HEK293 (cell line): ENCODE measurements at regions not wholly inside any gene's neighbourhood (a gene's known extent, or its start where the extent isn't known, plus 50 kb on each side); places are given as distances from the start of the nearest gene placed in this dataset.

Experiments
- CTCF ChIA-PET: fragments of 350-600 bp; formaldehyde crosslinking; extraction: SDS; loops from one replicate; lab custom pipeline; 2021; ENCODE audit warnings: antibody characterized with exemption; lab: Yijun Ruan, JAX
- POLR2A ChIA-PET: fragments of 300-600 bp; formaldehyde crosslinking; extraction: SDS; loops from one replicate; lab custom pipeline; 2020; ENCODE audit warnings: antibody characterized with exemption, inconsistent platforms; lab: Yijun Ruan, JAX
- H3K27ac ChIP-seq: fragments of 200-500 bp; sonication (Bioruptor generic); 2 replicates; pipeline ENCODE4 v1.5.1; 2014; ENCODE audit warnings: low read depth, low read length, control low read depth, inconsistent platforms; ENCODE audit errors: extremely low read depth
- H3K36me3 ChIP-seq, 2 experiments: fragments of 200-500 bp in 1 of 2; sonication (Bioruptor generic) in 1 of 2; 1 replicate in 1 of 2; 2 replicates in 1 of 2; pipeline ENCODE4 v1.5.1; 2014 to 2017; ENCODE audit warnings: inconsistent platforms in 2 of 2, low read length in 2 of 2; ENCODE audit not compliant: control insufficient read depth in 2 of 2, insufficient read depth in 1 of 2
- H3K4me1 ChIP-seq: fragments of 200-500 bp; sonication (Bioruptor generic); 2 replicates; pipeline ENCODE4 v1.5.1; 2014; ENCODE audit warnings: mild to moderate bottlenecking, low read length, inconsistent platforms; ENCODE audit not compliant: control insufficient read depth, insufficient read depth
- H3K4me3 ChIP-seq: 2 replicates; pipeline ENCODE4 v1.5.1; 2011; ENCODE audit warnings: low read depth, mild to moderate bottlenecking, control low read depth, low read length, moderate library complexity
- H3K9me3 ChIP-seq: fragments of 200-500 bp; sonication (Bioruptor generic); 2 replicates; pipeline ENCODE4 v1.5.1; 2014; ENCODE audit warnings: low read depth, low read length, inconsistent platforms; ENCODE audit not compliant: control insufficient read depth, insufficient read depth
- EGR2 ChIP-seq: fragments of 450-650 bp; formaldehyde crosslinking; IDR thresholded peaks from 2 replicates; pipeline ENCODE4 v1.5.1; 2016; ENCODE audit warnings: low read depth, missing biosample characterization, missing genetic modification characterization
- KLF7 ChIP-seq: fragments of 450-650 bp; formaldehyde crosslinking; IDR thresholded peaks from 2 replicates; pipeline ENCODE4 v1.5.1; 2016; ENCODE audit warnings: missing biosample characterization, missing genetic modification characterization, borderline replicate concordance
- REPIN1 ChIP-seq: fragments of 450-650 bp; formaldehyde crosslinking; IDR thresholded peaks from 2 replicates; pipeline ENCODE4 v1.5.1; 2017; ENCODE audit warnings: missing biosample characterization, missing genetic modification characterization, low read depth
- TCF7L2 ChIP-seq: IDR thresholded peaks from 2 replicates; pipeline ENCODE4 v1.6.1; 2011; ENCODE audit warnings: low read depth, mild to moderate bottlenecking, inconsistent platforms, low read length, moderate library complexity, borderline replicate concordance
- ZFP3 ChIP-seq: fragments of 450-650 bp; formaldehyde crosslinking; IDR thresholded peaks from 2 replicates; pipeline ENCODE4 v1.5.1; 2016; ENCODE audit warnings: low read depth, missing biosample characterization, missing genetic modification characterization
- ZFP69B ChIP-seq: fragments of 450-650 bp; formaldehyde crosslinking; IDR thresholded peaks from 2 replicates; pipeline ENCODE4 v1.5.1; 2016; ENCODE audit warnings: missing biosample characterization, missing genetic modification characterization
- ZNF184 ChIP-seq: fragments of 450-650 bp; IDR thresholded peaks from 2 replicates; pipeline ENCODE4 v1.5.1; 2018; ENCODE audit warnings: missing biosample characterization, mild to moderate bottlenecking, missing genetic modification characterization
- ZNF335 ChIP-seq: fragments of 450-650 bp; formaldehyde crosslinking; conservative IDR thresholded peaks from 2 replicates; pipeline ENCODE4 v1.5.1; 2016; ENCODE audit warnings: missing biosample characterization, missing genetic modification characterization
- ZNF354C ChIP-seq: fragments of 450-650 bp; formaldehyde crosslinking; IDR thresholded peaks from 2 replicates; pipeline ENCODE4 v1.5.1; 2016; ENCODE audit warnings: missing biosample characterization, missing genetic modification characterization, low read depth, borderline replicate concordance
- ZNF473 ChIP-seq: fragments of 450-650 bp; formaldehyde crosslinking; IDR thresholded peaks from 2 replicates; pipeline ENCODE4 v1.5.1; 2017; ENCODE audit warnings: missing biosample characterization, missing genetic modification characterization
- ZNF48 ChIP-seq: fragments of 450-650 bp; formaldehyde crosslinking; IDR thresholded peaks from 2 replicates; pipeline ENCODE4 v1.5.1; 2016; ENCODE audit warnings: missing biosample characterization, missing genetic modification characterization
- ZNF549 ChIP-seq: fragments of 450-650 bp; IDR thresholded peaks from 2 replicates; pipeline ENCODE4 v1.5.1; 2018; ENCODE audit warnings: missing biosample characterization, missing genetic modification characterization, mild to moderate bottlenecking, inconsistent platforms, moderate library complexity
- ZNF658 ChIP-seq: fragments of 450-650 bp; formaldehyde crosslinking; IDR thresholded peaks from 2 replicates; pipeline ENCODE4; 2016; ENCODE audit warnings: missing biosample characterization, missing genetic modification characterization
- ZNF747 ChIP-seq: fragments of 450-650 bp; formaldehyde crosslinking; IDR thresholded peaks from 2 replicates; pipeline ENCODE4 v1.5.1; 2016; ENCODE audit warnings: missing biosample characterization, missing genetic modification characterization
- ZNF76 ChIP-seq: fragments of 450-650 bp; formaldehyde crosslinking; IDR thresholded peaks from 2 replicates; pipeline ENCODE4; 2016; ENCODE audit warnings: low read depth, missing biosample characterization, missing genetic modification characterization, borderline replicate concordance
- ZNF777 ChIP-seq: fragments of 450-650 bp; formaldehyde crosslinking; IDR thresholded peaks from 2 replicates; pipeline ENCODE4 v1.5.1; 2017; ENCODE audit warnings: missing biosample characterization, missing genetic modification characterization, borderline replicate concordance
- ZNF837 ChIP-seq: fragments of 450-650 bp; formaldehyde crosslinking; IDR thresholded peaks from 2 replicates; pipeline ENCODE4 v1.5.1; 2016; ENCODE audit warnings: missing biosample characterization, missing genetic modification characterization
- ZSCAN30 ChIP-seq: fragments of 450-650 bp; IDR thresholded peaks from 2 replicates; pipeline ENCODE4 v1.5.1; 2018; ENCODE audit warnings: missing biosample characterization, mild to moderate bottlenecking, missing genetic modification characterization, moderate library complexity
- TF ChIP-seq, protein P1 (sequence below): fragments of 450-650 bp; formaldehyde crosslinking; IDR thresholded peaks from 2 replicates; pipeline ENCODE4 v1.5.1; 2017; ENCODE audit warnings: missing biosample characterization, missing genetic modification characterization
- TF ChIP-seq, protein P2 (sequence below): fragments of 450-650 bp; formaldehyde crosslinking; optimal IDR thresholded peaks from 2 replicates; pipeline ENCODE3; 2016; ENCODE audit warnings: missing biosample characterization, mild to moderate bottlenecking, missing genetic modification characterization
- TF ChIP-seq, protein P3 (sequence below): fragments of 450-650 bp; formaldehyde crosslinking; IDR thresholded peaks from 2 replicates; pipeline ENCODE4 v1.5.1; 2016; ENCODE audit warnings: missing biosample characterization, missing genetic modification characterization
- TF ChIP-seq, protein P4 (sequence below): fragments of 450-650 bp; formaldehyde crosslinking; IDR thresholded peaks from 2 replicates; pipeline ENCODE4 v1.5.1; 2017; ENCODE audit warnings: missing biosample characterization, missing genetic modification characterization
- TF ChIP-seq, protein P5 (sequence below): fragments of 450-650 bp; formaldehyde crosslinking; IDR thresholded peaks from 2 replicates; pipeline ENCODE4 v1.5.1; 2017; ENCODE audit warnings: missing biosample characterization, missing genetic modification characterization
- TF ChIP-seq, protein P6 (sequence below): fragments of 450-650 bp; formaldehyde crosslinking; IDR thresholded peaks from 2 replicates; pipeline ENCODE4 v1.5.1; 2016; ENCODE audit warnings: missing biosample characterization, missing genetic modification characterization

DNA sequence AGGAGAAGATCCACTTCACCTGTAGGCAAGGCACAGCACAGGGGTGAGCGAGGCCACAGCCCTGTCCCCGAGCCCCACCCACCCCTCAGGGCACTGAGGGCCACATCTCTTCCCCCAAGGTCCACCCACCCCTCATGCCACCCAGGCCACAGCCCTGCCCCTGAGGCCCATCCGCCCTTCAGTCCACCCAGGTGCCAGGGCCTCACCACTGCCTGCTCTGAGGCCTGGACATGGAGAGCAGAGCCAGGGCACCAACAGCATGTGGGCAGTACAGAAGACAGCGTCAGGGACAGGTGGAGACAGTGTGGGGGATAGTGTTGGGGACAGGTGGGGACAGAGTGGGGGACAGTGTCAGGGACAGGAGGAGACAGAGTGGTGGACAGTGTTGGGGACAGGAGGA lies 138.3 kb downstream of the TMEM121 start:
- Histone ChIP-seq H3K4me1 (no peaks in the 10 kb centered on the region), H3K4me3 (no peak overlapping the region), H3K27ac (no peak overlapping the region)
- TF ChIP-seq, protein P1, sequence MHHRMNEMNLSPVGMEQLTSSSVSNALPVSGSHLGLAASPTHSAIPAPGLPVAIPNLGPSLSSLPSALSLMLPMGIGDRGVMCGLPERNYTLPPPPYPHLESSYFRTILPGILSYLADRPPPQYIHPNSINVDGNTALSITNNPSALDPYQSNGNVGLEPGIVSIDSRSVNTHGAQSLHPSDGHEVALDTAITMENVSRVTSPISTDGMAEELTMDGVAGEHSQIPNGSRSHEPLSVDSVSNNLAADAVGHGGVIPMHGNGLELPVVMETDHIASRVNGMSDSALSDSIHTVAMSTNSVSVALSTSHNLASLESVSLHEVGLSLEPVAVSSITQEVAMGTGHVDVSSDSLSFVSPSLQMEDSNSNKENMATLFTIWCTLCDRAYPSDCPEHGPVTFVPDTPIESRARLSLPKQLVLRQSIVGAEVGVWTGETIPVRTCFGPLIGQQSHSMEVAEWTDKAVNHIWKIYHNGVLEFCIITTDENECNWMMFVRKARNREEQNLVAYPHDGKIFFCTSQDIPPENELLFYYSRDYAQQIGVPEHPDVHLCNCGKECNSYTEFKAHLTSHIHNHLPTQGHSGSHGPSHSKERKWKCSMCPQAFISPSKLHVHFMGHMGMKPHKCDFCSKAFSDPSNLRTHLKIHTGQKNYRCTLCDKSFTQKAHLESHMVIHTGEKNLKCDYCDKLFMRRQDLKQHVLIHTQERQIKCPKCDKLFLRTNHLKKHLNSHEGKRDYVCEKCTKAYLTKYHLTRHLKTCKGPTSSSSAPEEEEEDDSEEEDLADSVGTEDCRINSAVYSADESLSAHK (tag by site-specific recombination): no peak
- TF ChIP-seq, protein P2, sequence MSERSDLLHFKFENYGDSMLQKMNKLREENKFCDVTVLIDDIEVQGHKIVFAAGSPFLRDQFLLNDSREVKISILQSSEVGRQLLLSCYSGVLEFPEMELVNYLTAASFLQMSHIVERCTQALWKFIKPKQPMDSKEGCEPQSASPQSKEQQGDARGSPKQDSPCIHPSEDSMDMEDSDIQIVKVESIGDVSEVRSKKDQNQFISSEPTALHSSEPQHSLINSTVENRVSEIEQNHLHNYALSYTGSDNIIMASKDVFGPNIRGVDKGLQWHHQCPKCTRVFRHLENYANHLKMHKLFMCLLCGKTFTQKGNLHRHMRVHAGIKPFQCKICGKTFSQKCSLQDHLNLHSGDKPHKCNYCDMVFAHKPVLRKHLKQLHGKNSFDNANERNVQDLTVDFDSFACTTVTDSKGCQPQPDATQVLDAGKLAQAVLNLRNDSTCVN: no peak
- TF ChIP-seq ZFP69B (tag by site-specific recombination) (no peak), ZFP3 (tag by site-specific recombination) (no peak), TCF7L2 (no peak), ZNF76 (no peak), KLF7 (tag by site-specific recombination) (no peak), ZNF777 (no peak), ZNF354C (tag by site-specific recombination) (no peak), ZNF837 (tag by site-specific recombination) (no peak), ZNF747 (tag by site-specific recombination) (no peak), EGR2 (tag by site-specific recombination) (no peak), ZNF335 (tag by site-specific recombination) (no peak), ZNF48 (no peak), ZNF184 (tag by site-specific recombination) (no peak)
- TF ChIP-seq, protein P3, sequence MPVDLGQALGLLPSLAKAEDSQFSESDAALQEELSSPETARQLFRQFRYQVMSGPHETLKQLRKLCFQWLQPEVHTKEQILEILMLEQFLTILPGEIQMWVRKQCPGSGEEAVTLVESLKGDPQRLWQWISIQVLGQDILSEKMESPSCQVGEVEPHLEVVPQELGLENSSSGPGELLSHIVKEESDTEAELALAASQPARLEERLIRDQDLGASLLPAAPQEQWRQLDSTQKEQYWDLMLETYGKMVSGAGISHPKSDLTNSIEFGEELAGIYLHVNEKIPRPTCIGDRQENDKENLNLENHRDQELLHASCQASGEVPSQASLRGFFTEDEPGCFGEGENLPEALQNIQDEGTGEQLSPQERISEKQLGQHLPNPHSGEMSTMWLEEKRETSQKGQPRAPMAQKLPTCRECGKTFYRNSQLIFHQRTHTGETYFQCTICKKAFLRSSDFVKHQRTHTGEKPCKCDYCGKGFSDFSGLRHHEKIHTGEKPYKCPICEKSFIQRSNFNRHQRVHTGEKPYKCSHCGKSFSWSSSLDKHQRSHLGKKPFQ (tag by site-specific recombination): no peak
- TF ChIP-seq, protein P4, sequence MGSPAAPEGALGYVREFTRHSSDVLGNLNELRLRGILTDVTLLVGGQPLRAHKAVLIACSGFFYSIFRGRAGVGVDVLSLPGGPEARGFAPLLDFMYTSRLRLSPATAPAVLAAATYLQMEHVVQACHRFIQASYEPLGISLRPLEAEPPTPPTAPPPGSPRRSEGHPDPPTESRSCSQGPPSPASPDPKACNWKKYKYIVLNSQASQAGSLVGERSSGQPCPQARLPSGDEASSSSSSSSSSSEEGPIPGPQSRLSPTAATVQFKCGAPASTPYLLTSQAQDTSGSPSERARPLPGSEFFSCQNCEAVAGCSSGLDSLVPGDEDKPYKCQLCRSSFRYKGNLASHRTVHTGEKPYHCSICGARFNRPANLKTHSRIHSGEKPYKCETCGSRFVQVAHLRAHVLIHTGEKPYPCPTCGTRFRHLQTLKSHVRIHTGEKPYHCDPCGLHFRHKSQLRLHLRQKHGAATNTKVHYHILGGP (tag by site-specific recombination): no peak
- TF ChIP-seq, all 188 proteins: peak for 0
- ChIA-PET POLR2A (no interaction called here), CTCF (no interaction called here)
- H3K36me3 ChIP-seq: no peaks in the 10 kb centered on the region
- no peaks in the 10 kb centered on the region for H3K9me3 ChIP-seq

DNA sequence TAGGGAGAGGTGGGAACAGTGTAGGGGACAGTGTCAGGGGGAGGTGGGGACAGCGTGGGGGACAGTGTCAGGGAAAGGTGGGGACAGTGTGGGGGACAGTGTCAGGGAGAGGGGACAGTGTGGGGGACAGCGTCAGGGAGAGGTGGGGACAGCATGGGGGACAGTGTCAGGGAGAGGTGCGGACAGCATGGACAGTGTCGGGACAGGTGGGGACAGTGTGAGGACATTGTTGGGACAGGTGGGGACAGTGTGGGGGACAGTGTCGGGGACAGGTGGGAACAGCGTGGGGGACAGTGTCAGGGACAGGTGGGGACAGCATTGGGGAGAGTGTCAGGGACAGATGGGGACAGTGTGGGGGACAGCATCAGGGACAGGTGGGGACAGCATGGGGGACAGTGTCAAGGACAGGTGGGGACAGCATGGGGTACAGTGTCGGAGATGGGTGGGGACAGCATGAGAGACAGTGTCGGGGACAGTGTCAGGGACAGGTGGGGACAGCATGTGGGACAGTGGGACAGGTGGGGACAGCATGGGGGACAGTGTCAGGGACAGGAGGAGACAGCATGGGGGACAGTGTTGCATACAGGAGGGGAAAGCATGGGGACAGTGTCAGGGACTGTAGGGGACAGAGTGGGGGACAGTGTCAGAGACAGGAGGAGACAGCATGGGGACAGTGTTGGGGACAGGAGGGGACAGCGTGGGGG lies 139.0 kb downstream of the TMEM121 start:
- ChIA-PET POLR2A (no interaction called here), CTCF (no interaction called here)
- no peak overlapping the region for H3K4me3 ChIP-seq
- no peaks in the 10 kb centered on the region for H3K9me3 ChIP-seq
- H3K4me1 ChIP-seq: no peaks in the 10 kb centered on the region
- no peaks in the 10 kb centered on the region for H3K36me3 ChIP-seq
- H3K27ac ChIP-seq: no peak overlapping the region
- TF ChIP-seq ZNF549 (tag by site-specific recombination) (no peak), ZSCAN30 (tag by site-specific recombination) (no peak), REPIN1 (tag by site-specific recombination) (no peak), ZNF473 (tag by site-specific recombination) (no peak), ZNF658 (tag by site-specific recombination) (no peak)
- TF ChIP-seq, protein P5, sequence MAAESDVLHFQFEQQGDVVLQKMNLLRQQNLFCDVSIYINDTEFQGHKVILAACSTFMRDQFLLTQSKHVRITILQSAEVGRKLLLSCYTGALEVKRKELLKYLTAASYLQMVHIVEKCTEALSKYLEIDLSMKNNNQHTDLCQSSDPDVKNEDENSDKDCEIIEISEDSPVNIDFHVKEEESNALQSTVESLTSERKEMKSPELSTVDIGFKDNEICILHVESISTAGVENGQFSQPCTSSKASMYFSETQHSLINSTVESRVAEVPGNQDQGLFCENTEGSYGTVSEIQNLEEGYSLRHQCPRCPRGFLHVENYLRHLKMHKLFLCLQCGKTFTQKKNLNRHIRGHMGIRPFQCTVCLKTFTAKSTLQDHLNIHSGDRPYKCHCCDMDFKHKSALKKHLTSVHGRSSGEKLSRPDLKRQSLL (tag by site-specific recombination): no peak
- TF ChIP-seq, protein P6, sequence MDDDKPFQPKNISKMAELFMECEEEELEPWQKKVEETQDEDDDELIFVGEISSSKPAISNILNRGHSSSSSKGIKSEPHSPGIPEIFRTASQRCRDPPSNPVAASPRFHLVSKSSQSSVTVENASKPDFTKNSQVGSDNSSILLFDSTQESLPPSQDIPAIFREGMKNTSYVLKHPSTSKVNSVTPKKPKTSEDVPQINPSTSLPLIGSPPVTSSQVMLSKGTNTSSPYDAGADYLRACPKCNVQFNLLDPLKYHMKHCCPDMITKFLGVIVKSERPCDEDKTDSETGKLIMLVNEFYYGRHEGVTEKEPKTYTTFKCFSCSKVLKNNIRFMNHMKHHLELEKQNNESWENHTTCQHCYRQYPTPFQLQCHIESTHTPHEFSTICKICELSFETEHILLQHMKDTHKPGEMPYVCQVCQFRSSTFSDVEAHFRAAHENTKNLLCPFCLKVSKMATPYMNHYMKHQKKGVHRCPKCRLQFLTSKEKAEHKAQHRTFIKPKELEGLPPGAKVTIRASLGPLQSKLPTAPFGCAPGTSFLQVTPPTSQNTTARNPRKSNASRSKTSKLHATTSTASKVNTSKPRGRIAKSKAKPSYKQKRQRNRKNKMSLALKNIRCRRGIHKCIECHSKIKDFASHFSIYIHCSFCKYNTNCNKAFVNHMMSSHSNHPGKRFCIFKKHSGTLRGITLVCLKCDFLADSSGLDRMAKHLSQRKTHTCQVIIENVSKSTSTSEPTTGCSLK: no peak
